GM10266 (cell line): ENCODE measurements at regions not wholly inside any gene's neighbourhood (a gene's known extent, or its start where the extent isn't known, plus 50 kb on each side); places are given as distances from the start of the nearest gene placed in this dataset.

ENCODE experiments used
- DNase-seq: peaks from one replicate; pipeline ENCODE4 v3.0.0; 2012; ENCODE audit errors: extremely low spot score
- CTCF ChIP-seq: IDR thresholded peaks from 2 replicates; pipeline ENCODE4 v1.5.1; 2012; ENCODE audit warnings: mild to moderate bottlenecking, low read depth; ENCODE audit not compliant: control insufficient read depth, insufficient read depth; ENCODE audit errors: missing control alignments

GRCh38 chr9:81390792-81391456, 298.4 kb downstream of the TLE1 start:
- no peak for TF ChIP-seq CTCF
- no peak for DNase-seq

DNA sequence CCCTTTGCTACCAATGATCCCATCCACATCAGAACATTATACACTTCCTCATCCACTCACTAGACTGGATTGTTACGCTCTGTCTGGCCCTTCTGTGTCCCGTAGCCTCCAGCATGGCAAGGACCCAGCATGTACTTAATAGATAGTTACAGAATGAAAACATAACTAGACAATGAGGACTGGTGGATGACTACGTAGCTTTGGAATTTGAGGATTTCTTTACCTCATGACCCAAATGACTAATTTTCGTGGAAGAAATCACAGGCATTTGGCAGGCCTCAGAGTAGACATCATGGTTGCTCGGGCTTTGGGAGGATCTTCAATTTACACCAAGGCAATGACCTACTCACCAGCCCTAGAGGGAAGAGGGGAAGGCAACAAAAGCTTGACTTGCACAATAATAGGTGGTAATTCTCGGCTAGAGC, 299.8 kb downstream of the TLE1 start:
- DNase-seq: no peak
- no peak for TF ChIP-seq CTCF

DNA sequence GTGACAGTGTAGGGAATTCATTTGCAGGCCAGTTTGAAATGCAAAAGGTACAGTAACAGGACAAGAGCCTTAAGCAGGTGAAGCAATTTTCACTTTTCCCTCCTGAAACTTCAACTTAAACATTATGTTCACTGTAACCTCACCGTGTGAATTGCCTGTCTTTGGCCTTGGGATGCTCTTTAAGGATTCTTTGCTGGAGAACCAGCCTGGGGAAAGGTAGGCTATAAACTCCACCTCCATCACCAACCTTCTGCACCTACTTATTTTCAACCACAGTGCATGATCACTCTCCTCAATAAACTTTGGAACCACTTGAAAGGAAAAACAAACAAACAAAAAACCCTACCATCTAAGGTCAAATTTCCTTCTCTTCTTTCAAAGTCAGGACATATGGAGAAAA, 300.5 kb downstream of the TLE1 start:
- DNase-seq: no peak
- no peak for TF ChIP-seq CTCF

DNA sequence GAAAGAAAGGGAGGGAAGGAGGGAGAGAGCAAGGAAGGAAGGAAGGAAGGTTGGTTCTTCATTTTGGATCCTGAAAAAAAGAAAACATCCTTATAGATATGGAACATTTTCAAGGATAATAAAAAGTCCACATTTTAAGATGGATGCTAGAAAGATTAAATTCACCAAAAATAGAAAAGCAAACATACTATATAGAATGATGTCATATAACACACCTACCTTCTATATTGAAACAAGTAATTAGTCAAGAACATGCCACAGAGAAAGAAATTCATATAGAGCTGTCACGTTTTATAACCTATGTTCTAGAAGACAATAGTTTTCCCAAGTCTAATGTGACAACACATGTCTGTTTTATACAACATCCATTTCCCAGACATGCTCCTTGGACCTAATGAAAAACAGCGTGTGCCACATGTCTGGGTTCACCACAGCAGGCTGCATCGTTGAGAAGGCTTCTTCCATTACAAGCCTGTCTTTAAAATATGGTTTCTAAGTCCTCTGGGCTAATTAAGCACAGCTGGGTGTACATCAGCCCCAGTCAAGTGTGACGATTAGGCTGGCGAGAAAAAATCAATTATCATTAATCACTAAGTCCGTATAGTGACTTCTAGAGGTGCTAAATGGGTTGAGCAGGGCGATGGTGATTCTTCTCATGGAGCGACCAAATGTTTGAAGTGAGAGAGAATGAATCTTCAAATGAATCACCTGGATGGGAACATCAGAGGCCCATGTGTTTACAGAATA, 301.8 kb downstream of the TLE1 start:
- DNase-seq: no peak
- TF ChIP-seq CTCF: no peak

DNA sequence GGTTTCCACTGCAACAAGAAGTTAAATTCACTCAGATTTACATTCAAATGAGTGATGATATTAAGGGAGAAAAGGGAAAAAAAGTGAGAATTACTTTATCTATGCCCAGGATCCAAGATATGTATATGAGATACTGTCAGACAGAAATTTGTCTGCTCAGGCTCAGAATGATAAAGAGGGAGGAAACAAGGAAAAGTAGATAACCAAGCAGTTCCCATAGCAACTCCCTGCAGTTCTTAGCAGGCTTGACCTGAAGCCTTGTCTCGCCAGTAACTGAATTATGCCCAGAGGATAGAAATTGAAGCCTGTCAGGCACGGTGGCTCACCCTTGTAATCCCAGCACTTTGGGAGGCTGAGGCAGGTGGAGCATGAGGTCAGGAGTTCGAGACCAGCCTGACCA, 304.4 kb downstream of the TLE1 start:
- no peak for DNase-seq
- no peak for TF ChIP-seq CTCF

- no peak for TF ChIP-seq CTCF
- no peak for DNase-seq
Observed at GRCh38 chr9:81382281-81382680, 307.1 kb downstream of the TLE1 start.

DNA sequence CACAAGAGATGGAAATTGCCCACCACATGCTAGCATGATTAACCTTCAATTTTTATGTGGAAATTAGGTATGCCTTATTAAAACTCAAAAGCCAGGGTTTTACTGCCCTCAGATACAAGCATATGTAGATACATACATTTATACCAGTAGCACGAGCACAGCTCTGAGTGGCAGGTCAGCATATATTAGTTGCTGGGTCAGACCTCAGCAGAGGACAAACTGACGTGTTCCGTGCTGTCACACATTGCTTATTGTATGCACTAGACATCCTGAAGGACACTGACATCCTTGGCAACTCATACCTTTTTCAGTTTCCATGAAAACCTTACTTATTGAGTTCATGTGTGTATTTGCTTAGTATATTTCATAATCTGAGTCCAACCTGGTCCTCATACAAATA, 307.7 kb downstream of the TLE1 start:
- no peak for TF ChIP-seq CTCF
- DNase-seq: no peak
